Peyer's patch (tissue), 4 donors: ENCODE measurements at regions not wholly inside any gene's neighbourhood (a gene's known extent, or its start where the extent isn't known, plus 50 kb on each side); places are given as distances from the start of the nearest gene placed in this dataset.

Experiments used
- DNase-seq, 3 donors: peaks; one replicate each; pipeline ENCODE4 v3.0.0-alpha.2; 2017 to 2019
- H3K27ac ChIP-seq, 4 donors: fragments of 200-600 bp; sonication (generic); one replicate each; pipeline ENCODE4 v1.5.1; 2016 to 2019
- H3K27me3 ChIP-seq, 2 donors: fragments of 200-600 bp; sonication (generic); one replicate each; pipeline ENCODE4 v1.5.1; 2019
- H3K36me3 ChIP-seq, 3 donors: fragments of 200-600 bp; sonication (generic); one replicate each; pipeline ENCODE4 v1.5.1; 2016 to 2019
- H3K4me1 ChIP-seq, 4 donors: fragments of 200-600 bp; sonication (generic); one replicate each; pipeline ENCODE4 v1.5.1; 2016 to 2019
- H3K4me3 ChIP-seq, 4 donors: fragments of 200-600 bp; sonication (generic); 1 replicate in 3 of 4; 2 replicates in 1 of 4; pipeline ENCODE4 v1.5.1; 2016 to 2019; ENCODE audit warnings: mild to moderate bottlenecking in 1 of 4
- H3K9me3 ChIP-seq, 4 donors: fragments of 200-600 bp; sonication (generic); one replicate each; pipeline ENCODE4 v1.5.1; 2016 to 2019; ENCODE audit warnings: mild to moderate bottlenecking in 1 of 4
- POLR2A ChIP-seq, 2 donors: fragments of 450-650 bp; IDR thresholded peaks; one replicate each; pipeline ENCODE4 v1.5.1; 2017; ENCODE audit warnings: antibody characterized with exemption in 2 of 2, mild to moderate bottlenecking in 2 of 2, moderate library complexity in 2 of 2
- TF ChIP-seq, protein P1 (sequence below), 6 experiments: fragments of 450-650 bp in 4 of 6; fragments of 200-600 bp in 2 of 6; sonication (generic) in 1 of 6; IDR thresholded peaks; one replicate each; pipeline ENCODE4 v1.5.1; 2017 to 2019; ENCODE audit warnings: antibody characterized with exemption in 6 of 6, mild to moderate bottlenecking in 3 of 6, moderate library complexity in 1 of 6

GRCh38 chr13:91145571-91146205 lies 201.8 kb upstream of the MIR17HG start:
- no peak overlapping the region for H3K27ac ChIP-seq

DNA sequence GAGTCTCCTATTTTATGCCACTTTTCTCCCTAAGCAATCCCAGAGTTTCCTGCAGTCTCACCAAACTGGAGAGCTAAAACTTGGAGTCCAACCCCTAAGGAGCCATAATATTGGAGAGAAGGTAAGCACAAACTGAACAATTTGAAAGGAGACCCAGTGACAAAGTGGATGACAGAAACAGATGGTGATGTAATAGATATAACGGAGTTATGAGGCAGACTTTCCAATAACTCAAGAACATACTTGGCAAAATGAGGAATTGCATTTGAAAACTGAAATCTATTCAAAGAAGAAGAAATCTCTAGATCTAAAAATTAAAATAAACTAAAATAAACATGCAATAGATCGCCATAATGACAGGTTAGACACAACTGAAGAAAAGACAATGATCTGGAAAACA lies 200.9 kb upstream of the MIR17HG start:
- Histone ChIP-seq H3K27me3 (peaks cover 0 to 4% of the 10 kb centered on the region in 2 donors), H3K4me1 (no peaks in the 10 kb centered on the region), H3K4me3 (no peak overlapping the region), H3K27ac (no peak overlapping the region), H3K9me3 (no peaks in the 10 kb centered on the region), H3K36me3 (no peaks in the 10 kb centered on the region)
- no peak for DNase-seq
- TF ChIP-seq, protein P1, sequence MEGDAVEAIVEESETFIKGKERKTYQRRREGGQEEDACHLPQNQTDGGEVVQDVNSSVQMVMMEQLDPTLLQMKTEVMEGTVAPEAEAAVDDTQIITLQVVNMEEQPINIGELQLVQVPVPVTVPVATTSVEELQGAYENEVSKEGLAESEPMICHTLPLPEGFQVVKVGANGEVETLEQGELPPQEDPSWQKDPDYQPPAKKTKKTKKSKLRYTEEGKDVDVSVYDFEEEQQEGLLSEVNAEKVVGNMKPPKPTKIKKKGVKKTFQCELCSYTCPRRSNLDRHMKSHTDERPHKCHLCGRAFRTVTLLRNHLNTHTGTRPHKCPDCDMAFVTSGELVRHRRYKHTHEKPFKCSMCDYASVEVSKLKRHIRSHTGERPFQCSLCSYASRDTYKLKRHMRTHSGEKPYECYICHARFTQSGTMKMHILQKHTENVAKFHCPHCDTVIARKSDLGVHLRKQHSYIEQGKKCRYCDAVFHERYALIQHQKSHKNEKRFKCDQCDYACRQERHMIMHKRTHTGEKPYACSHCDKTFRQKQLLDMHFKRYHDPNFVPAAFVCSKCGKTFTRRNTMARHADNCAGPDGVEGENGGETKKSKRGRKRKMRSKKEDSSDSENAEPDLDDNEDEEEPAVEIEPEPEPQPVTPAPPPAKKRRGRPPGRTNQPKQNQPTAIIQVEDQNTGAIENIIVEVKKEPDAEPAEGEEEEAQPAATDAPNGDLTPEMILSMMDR (IDR thresholded peaks at IDR 0.05), result no peak
- TF ChIP-seq POLR2A (IDR thresholded peaks at IDR 0.05), result no peak

More at GRCh38 chr13:91145571-91146205, 201.8 kb upstream of the MIR17HG start:
- Histone ChIP-seq H3K4me1 (no peaks in the 10 kb centered on the region), H3K4me3 (no peak overlapping the region), H3K9me3 (no peaks in the 10 kb centered on the region), H3K36me3 (no peaks in the 10 kb centered on the region), H3K27me3 (peaks cover 0 to 4% of the 10 kb centered on the region in 2 donors)
- DNase-seq, result no peak
- no peak for TF ChIP-seq POLR2A (IDR thresholded peaks at IDR 0.05)
- TF ChIP-seq, protein P1 (IDR thresholded peaks at IDR 0.05), result no peak

DNA sequence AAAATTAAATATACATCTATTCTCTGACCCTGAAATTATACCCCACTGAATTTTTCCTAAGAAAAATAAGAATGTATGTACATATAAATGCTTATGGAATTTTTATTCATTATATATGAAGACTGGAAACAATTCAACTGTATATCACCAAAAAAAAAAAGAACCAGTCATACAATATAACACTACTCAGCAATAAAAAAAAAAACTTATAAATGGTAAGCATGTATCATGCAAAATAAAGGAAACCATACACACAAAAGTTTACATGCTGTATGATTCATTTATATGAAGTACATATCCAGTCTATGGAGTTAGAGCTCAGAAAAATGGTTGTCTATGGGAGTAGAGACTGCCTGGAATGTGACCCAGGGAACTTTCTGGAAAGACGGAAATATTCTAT lies 199.4 kb upstream of the MIR17HG start:
- Histone ChIP-seq H3K4me1 (no peaks in the 10 kb centered on the region), H3K27me3 (peaks cover 0 to 4% of the 10 kb centered on the region in 2 donors), H3K4me3 (no peak overlapping the region), H3K9me3 (no peaks in the 10 kb centered on the region), H3K36me3 (no peaks in the 10 kb centered on the region), H3K27ac (no peak overlapping the region)
- DNase-seq, result no peak
- TF ChIP-seq, protein P1 (IDR thresholded peaks at IDR 0.05), result no peak
- TF ChIP-seq POLR2A (IDR thresholded peaks at IDR 0.05), result no peak

- Histone ChIP-seq H3K27ac (no peak overlapping the region), H3K36me3 (no peaks in the 10 kb centered on the region), H3K27me3 (no peaks in the 10 kb centered on the region), H3K4me3 (no peak overlapping the region), H3K9me3 (no peaks in the 10 kb centered on the region), H3K4me1 (no peaks in the 10 kb centered on the region)
- TF ChIP-seq, protein P1 (IDR thresholded peaks at IDR 0.05), result no peak
- TF ChIP-seq POLR2A (IDR thresholded peaks at IDR 0.05), result no peak
- DNase-seq, result no peak
These were observed 195.6 kb upstream of the MIR17HG start for GRCh38 chr13:91151921-91152320.

DNA sequence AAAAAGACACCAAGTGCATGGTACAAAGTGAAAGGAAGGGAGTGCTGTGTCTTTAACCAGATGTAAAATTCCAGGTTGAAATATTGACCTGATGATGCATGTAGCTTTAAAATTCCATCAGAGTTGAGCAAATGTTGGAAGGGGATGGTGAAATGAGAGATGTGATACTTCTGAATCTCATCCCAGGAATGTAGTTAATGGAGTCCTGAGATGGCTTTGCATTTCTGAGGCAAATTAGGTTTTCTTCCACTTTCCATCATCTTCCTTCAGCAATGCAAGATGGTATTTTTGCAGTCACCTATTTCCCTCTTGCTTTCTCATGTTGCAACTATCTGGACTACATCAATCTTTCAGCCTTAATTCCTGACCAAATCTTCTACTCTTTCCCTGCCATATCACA lies 194.1 kb upstream of the MIR17HG start:
- Histone ChIP-seq H3K27ac (no peak overlapping the region), H3K36me3 (no peaks in the 10 kb centered on the region), H3K27me3 (no peaks in the 10 kb centered on the region), H3K4me1 (no peaks in the 10 kb centered on the region), H3K4me3 (no peak overlapping the region), H3K9me3 (no peaks in the 10 kb centered on the region)
- DNase-seq, result no peak
- TF ChIP-seq, protein P1 (IDR thresholded peaks at IDR 0.05), result no peak
- no peak for TF ChIP-seq POLR2A (IDR thresholded peaks at IDR 0.05)
